ENCODE measurements at regions not wholly inside any gene's neighbourhood (a gene's known extent, or its start where the extent isn't known, plus 50 kb on each side); places are given as distances from the start of the nearest gene placed in this dataset.
"Not testable (repeated sequence)": the region's sequence is repeated elsewhere in the genome, so short reads cannot be mapped to it uniquely, and the experiment has no call there.

- intact Hi-C loops (cut with DNase I; ENCODE audit: low total_unique reads), result no loop called here
- TF ChIP-seq CTCF (IDR thresholded peaks at IDR 0.05), result no peak
- H3K27ac ChIP-seq, result no peak overlapping the region
- H3K4me1 ChIP-seq, result no peaks in the 10 kb centered on the region
- H3K36me3 ChIP-seq, result no peaks in the 10 kb centered on the region
- DNase-seq, result no peak
- no peaks in the 10 kb centered on the region for H3K9me3 ChIP-seq
- peaks cover 0 to 6% of the 10 kb centered on the region in 2 donors for H3K27me3 ChIP-seq
- no peak overlapping the region for H3K4me3 ChIP-seq
These were observed 168.9 kb upstream of the PFKP start for GRCh38 chr10:2898509-2898860.

GRCh38 chr10:2897619-2898508 lies 169.5 kb upstream of the PFKP start:
- H3K27me3 ChIP-seq, result no peaks in the 10 kb centered on the region
- no peak overlapping the region for H3K4me3 ChIP-seq
- TF ChIP-seq CTCF (IDR thresholded peaks at IDR 0.05), result no peak
- no peaks in the 10 kb centered on the region for H3K9me3 ChIP-seq
- DNase-seq, result no peak
- intact Hi-C loops (cut with DNase I; ENCODE audit: low total_unique reads), result no loop called here
- H3K4me1 ChIP-seq, result no peaks in the 10 kb centered on the region
- no peak overlapping the region for H3K27ac ChIP-seq
- no peaks in the 10 kb centered on the region for H3K36me3 ChIP-seq

GRCh38 chr10:2896334-2896733 lies 171.0 kb upstream of the PFKP start:
- H3K9me3 ChIP-seq; intact Hi-C loops (cut with DNase I; ENCODE audit: low total_unique reads); H3K36me3 ChIP-seq; H3K4me1 ChIP-seq; H3K27ac ChIP-seq; H3K4me3 ChIP-seq; DNase-seq; H3K27me3 ChIP-seq: not testable (repeated sequence)

- intact Hi-C loops (cut with DNase I; ENCODE audit: low total_unique reads), result no loop called here
- no peak for TF ChIP-seq CTCF (IDR thresholded peaks at IDR 0.05)
- DNase-seq, result no peak
- H3K4me1 ChIP-seq, result no peaks in the 10 kb centered on the region
- H3K36me3 ChIP-seq, result no peaks in the 10 kb centered on the region
- H3K4me3 ChIP-seq, result no peak overlapping the region
- no peaks in the 10 kb centered on the region for H3K9me3 ChIP-seq
- H3K27ac ChIP-seq, result no peak overlapping the region
- H3K27me3 ChIP-seq, result no peaks in the 10 kb centered on the region
These were observed 171.7 kb upstream of the PFKP start for GRCh38 chr10:2895594-2896196.

- no peaks in the 10 kb centered on the region for H3K9me3 ChIP-seq
- H3K27me3 ChIP-seq, result peaks cover 0 to 11% of the 10 kb centered on the region in 2 donors
- intact Hi-C loops (cut with DNase I; ENCODE audit: low total_unique reads), result no loop called here
- no peak overlapping the region for H3K4me3 ChIP-seq
- no peak for TF ChIP-seq CTCF (IDR thresholded peaks at IDR 0.05)
- no peak overlapping the region for H3K27ac ChIP-seq
- no peak for DNase-seq
- no peaks in the 10 kb centered on the region for H3K4me1 ChIP-seq
- no peaks in the 10 kb centered on the region for H3K36me3 ChIP-seq
These were observed 173.4 kb upstream of the PFKP start for GRCh38 chr10:2893991-2894390.

GRCh38 chr10:2893158-2893845 lies 174.0 kb upstream of the PFKP start:
- intact Hi-C loops (cut with DNase I; ENCODE audit: low total_unique reads), result no loop called here

More at GRCh38 chr10:2893158-2893845, 174.0 kb upstream of the PFKP start:
- Histone ChIP-seq H3K36me3 (no peaks in the 10 kb centered on the region), H3K27me3 (peaks cover 0 to 11% of the 10 kb centered on the region in 2 donors), H3K27ac (no peak overlapping the region), H3K4me1 (no peaks in the 10 kb centered on the region), H3K9me3 (no peaks in the 10 kb centered on the region), H3K4me3 (no peak overlapping the region)
- no peak for DNase-seq
- TF ChIP-seq CTCF (IDR thresholded peaks at IDR 0.05), result no peak

Data from tibial artery (tissue), 4 donors.